ENCODE measurements at regions not wholly inside any gene's neighbourhood (a gene's known extent, or its start where the extent isn't known, plus 50 kb on each side); places are given as distances from the start of the nearest gene placed in this dataset.

GRCh38 chr1:221871056-221871455 lies 129.2 kb upstream of the DUSP10 start:
- TF ChIP-seq, protein P1, sequence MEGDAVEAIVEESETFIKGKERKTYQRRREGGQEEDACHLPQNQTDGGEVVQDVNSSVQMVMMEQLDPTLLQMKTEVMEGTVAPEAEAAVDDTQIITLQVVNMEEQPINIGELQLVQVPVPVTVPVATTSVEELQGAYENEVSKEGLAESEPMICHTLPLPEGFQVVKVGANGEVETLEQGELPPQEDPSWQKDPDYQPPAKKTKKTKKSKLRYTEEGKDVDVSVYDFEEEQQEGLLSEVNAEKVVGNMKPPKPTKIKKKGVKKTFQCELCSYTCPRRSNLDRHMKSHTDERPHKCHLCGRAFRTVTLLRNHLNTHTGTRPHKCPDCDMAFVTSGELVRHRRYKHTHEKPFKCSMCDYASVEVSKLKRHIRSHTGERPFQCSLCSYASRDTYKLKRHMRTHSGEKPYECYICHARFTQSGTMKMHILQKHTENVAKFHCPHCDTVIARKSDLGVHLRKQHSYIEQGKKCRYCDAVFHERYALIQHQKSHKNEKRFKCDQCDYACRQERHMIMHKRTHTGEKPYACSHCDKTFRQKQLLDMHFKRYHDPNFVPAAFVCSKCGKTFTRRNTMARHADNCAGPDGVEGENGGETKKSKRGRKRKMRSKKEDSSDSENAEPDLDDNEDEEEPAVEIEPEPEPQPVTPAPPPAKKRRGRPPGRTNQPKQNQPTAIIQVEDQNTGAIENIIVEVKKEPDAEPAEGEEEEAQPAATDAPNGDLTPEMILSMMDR (IDR thresholded peaks at IDR 0.05; ENCODE audit: control extremely low read depth in 1 of 3, insufficient read depth in 1 of 3, low read depth in 1 of 3, low read length in 3 of 3), result no peak
- TF ChIP-seq HDAC6 (IDR thresholded peaks at IDR 0.05; ENCODE audit: low read depth, low read length) (no peak), USF2 (IDR thresholded peaks at IDR 0.05; ENCODE audit: low read length) (no peak), BACH1 (IDR thresholded peaks at IDR 0.05; ENCODE audit: low read length) (no peak), CREB1 (IDR thresholded peaks at IDR 0.05) (no peak)

Measured in H1 (cell line).